Peyer's patch (tissue), 4 donors: ENCODE measurements at regions not wholly inside any gene's neighbourhood (a gene's known extent, or its start where the extent isn't known, plus 50 kb on each side); places are given as distances from the start of the nearest gene placed in this dataset.

Experiments used
- DNase-seq, 3 donors: peaks; one replicate each; pipeline ENCODE4 v3.0.0-alpha.2; 2017 to 2019
- H3K27ac ChIP-seq, 4 donors: fragments of 200-600 bp; sonication (generic); one replicate each; pipeline ENCODE4 v1.5.1; 2016 to 2019
- H3K27me3 ChIP-seq, 2 donors: fragments of 200-600 bp; sonication (generic); one replicate each; pipeline ENCODE4 v1.5.1; 2019
- H3K36me3 ChIP-seq, 3 donors: fragments of 200-600 bp; sonication (generic); one replicate each; pipeline ENCODE4 v1.5.1; 2016 to 2019
- H3K4me1 ChIP-seq, 4 donors: fragments of 200-600 bp; sonication (generic); one replicate each; pipeline ENCODE4 v1.5.1; 2016 to 2019
- H3K4me3 ChIP-seq, 4 donors: fragments of 200-600 bp; sonication (generic); 1 replicate in 3 of 4; 2 replicates in 1 of 4; pipeline ENCODE4 v1.5.1; 2016 to 2019; ENCODE audit warnings: mild to moderate bottlenecking in 1 of 4
- H3K9me3 ChIP-seq, 4 donors: fragments of 200-600 bp; sonication (generic); one replicate each; pipeline ENCODE4 v1.5.1; 2016 to 2019; ENCODE audit warnings: mild to moderate bottlenecking in 1 of 4
- POLR2A ChIP-seq, 2 donors: fragments of 450-650 bp; IDR thresholded peaks; one replicate each; pipeline ENCODE4 v1.5.1; 2017; ENCODE audit warnings: antibody characterized with exemption in 2 of 2, mild to moderate bottlenecking in 2 of 2, moderate library complexity in 2 of 2
- TF ChIP-seq, protein P1 (sequence below), 6 experiments: fragments of 450-650 bp in 4 of 6; fragments of 200-600 bp in 2 of 6; sonication (generic) in 1 of 6; IDR thresholded peaks; one replicate each; pipeline ENCODE4 v1.5.1; 2017 to 2019; ENCODE audit warnings: antibody characterized with exemption in 6 of 6, mild to moderate bottlenecking in 3 of 6, moderate library complexity in 1 of 6

DNA sequence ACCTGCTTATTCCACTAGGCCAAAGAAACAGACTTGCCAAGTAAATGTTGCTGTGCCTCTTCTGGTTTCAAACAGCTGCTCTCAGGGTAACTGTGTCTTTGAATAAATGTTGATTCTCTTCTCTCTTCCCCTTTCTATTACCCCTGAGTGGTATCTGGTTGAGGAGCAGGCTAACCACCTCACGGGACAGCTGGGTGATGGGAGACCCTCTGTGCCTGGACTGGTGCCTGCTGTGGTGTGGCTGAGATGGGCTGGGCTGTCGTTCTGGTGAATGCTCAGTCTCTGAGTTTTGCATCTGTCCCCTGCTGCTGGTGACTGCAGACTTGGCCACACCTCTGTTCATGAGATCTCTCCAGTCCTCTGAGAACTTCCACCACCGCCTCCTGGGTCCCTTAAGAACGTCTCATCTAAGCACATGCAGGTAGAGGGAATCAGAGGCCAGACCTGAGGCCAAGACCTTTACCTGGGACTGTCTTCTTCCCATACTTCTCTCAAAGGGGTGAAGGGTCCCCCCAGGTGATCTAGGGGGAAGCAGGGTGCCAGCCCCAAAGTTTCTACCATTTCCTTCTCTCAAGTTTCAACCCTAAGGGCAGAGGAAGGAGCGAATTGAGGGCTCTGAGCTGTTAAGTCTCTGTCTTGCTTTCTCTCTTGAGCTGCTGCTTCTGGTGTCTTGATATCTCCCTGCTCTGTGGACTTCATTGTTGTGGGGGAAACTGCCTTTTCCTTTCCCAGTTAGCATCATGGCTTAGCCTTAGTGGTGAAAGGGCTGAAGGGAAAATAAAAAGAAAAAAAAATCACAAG lies 252.9 kb downstream of the EBLN2 start:
- H3K27ac ChIP-seq = no peak overlapping the region
- H3K9me3 ChIP-seq = no peaks in the 10 kb centered on the region
- H3K4me1 ChIP-seq = no peaks in the 10 kb centered on the region
- no peaks in the 10 kb centered on the region for H3K36me3 ChIP-seq
- no peak for DNase-seq
- H3K4me3 ChIP-seq = no peak overlapping the region
- no peak for TF ChIP-seq POLR2A (IDR thresholded peaks at IDR 0.05)
- TF ChIP-seq, protein P1, sequence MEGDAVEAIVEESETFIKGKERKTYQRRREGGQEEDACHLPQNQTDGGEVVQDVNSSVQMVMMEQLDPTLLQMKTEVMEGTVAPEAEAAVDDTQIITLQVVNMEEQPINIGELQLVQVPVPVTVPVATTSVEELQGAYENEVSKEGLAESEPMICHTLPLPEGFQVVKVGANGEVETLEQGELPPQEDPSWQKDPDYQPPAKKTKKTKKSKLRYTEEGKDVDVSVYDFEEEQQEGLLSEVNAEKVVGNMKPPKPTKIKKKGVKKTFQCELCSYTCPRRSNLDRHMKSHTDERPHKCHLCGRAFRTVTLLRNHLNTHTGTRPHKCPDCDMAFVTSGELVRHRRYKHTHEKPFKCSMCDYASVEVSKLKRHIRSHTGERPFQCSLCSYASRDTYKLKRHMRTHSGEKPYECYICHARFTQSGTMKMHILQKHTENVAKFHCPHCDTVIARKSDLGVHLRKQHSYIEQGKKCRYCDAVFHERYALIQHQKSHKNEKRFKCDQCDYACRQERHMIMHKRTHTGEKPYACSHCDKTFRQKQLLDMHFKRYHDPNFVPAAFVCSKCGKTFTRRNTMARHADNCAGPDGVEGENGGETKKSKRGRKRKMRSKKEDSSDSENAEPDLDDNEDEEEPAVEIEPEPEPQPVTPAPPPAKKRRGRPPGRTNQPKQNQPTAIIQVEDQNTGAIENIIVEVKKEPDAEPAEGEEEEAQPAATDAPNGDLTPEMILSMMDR (IDR thresholded peaks at IDR 0.05) = no peak
- H3K27me3 ChIP-seq = no peaks in the 10 kb centered on the region

DNA sequence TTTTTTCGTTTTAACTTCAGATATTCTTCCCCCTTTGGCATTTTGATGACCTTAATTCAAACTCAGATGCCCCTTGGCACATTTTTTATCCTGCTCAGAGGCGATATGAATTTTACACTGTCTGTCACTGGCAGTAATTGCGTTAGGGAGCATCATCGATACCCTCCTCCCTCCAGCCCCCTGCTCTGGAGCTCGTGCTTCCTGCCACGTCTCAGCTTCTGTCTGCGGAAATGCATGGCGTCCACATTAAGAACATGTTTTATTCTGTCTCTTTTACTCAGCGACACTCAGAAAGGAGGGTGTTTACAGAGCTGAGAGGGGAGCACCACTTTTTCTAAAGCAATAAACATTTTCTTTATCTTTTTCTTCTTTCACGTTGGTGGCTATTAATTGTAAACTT lies 254.2 kb downstream of the EBLN2 start:
- H3K27me3 ChIP-seq = no peaks in the 10 kb centered on the region
- no peaks in the 10 kb centered on the region for H3K9me3 ChIP-seq
- H3K36me3 ChIP-seq = no peaks in the 10 kb centered on the region
- no peak for DNase-seq
- TF ChIP-seq, protein P1 (IDR thresholded peaks at IDR 0.05) = no peak
- TF ChIP-seq POLR2A (IDR thresholded peaks at IDR 0.05) = no peak
- no peaks in the 10 kb centered on the region for H3K4me1 ChIP-seq
- H3K4me3 ChIP-seq = no peak overlapping the region
- no peak overlapping the region for H3K27ac ChIP-seq

DNA sequence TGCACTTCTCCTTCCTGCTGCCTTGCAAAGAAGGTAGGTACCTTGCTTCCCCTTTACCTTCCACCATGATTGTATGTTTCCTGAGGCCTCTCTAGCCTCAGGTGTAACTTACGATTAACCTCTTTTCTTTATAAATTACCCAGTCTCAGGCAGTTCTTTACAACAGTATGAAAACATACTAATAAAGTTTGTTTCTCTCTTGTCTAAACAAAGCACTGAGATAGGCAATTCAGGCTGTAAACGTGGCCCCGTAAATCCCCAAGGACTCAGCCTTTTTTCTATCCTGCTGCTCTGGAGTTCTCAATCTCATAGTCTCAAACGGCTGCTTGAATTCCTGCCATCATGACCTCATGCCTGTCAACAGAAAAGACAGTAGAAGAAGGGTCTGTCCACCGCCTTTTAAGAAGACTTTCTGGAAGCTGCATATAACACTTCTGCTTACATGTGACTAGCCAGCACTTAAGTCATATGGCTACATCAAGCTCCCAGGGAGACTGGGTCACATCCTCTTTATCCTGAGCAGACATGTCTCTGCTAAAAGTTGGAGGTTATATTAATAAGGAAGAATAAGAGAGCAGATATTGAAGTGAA lies 257.8 kb downstream of the EBLN2 start:
- Histone ChIP-seq H3K4me3 (no peak overlapping the region), H3K4me1 (peaks cover 0 to 2% (median 0%) of the 10 kb centered on the region in 4 donors), H3K27me3 (no peaks in the 10 kb centered on the region), H3K36me3 (no peaks in the 10 kb centered on the region), H3K27ac (no peak overlapping the region), H3K9me3 (no peaks in the 10 kb centered on the region)
- no peak for DNase-seq
- TF ChIP-seq, protein P1 (IDR thresholded peaks at IDR 0.05) = no peak
- TF ChIP-seq POLR2A (IDR thresholded peaks at IDR 0.05) = no peak

DNA sequence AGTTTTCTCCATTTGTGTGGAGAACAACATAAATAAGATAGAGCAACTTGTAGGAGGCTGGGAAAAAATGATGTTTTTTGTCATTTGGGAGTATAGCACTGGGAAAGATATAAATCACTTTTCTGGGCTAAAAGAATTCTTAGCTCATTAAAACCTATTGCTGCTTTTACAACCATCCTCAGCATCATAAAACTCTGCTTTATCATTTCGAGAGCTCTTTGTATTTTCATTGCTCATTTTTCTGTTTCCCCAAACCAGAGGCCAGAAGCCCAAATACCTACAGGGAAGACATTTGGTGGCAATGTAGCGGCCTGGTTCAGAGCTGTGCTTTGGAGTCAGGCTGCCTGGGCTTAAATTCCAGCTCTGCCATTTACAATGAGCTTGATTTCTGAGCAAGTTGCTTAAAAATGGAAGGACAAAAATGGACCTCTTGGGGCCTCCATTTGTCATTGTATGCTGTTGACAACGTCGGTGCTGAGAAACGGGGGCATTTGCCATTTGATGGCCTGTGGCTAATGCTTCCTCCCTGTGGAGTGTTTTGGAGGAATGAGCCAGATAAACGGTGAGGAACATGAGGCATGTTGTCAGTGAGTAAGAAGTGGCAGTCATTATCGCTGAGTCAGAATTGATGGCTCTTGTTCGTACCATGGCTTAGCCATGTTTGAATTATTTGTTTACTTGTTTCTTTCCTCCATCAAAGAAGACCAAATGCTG lies 260.0 kb downstream of the EBLN2 start:
- peaks cover 0 to 7% (median 0%) of the 10 kb centered on the region in 4 donors for H3K4me1 ChIP-seq
- H3K27me3 ChIP-seq = no peaks in the 10 kb centered on the region
- H3K4me3 ChIP-seq = no peak overlapping the region
- no peaks in the 10 kb centered on the region for H3K36me3 ChIP-seq
- no peak overlapping the region for H3K27ac ChIP-seq
- H3K9me3 ChIP-seq = no peaks in the 10 kb centered on the region
- DNase-seq = no peak
- no peak for TF ChIP-seq POLR2A (IDR thresholded peaks at IDR 0.05)

DNA sequence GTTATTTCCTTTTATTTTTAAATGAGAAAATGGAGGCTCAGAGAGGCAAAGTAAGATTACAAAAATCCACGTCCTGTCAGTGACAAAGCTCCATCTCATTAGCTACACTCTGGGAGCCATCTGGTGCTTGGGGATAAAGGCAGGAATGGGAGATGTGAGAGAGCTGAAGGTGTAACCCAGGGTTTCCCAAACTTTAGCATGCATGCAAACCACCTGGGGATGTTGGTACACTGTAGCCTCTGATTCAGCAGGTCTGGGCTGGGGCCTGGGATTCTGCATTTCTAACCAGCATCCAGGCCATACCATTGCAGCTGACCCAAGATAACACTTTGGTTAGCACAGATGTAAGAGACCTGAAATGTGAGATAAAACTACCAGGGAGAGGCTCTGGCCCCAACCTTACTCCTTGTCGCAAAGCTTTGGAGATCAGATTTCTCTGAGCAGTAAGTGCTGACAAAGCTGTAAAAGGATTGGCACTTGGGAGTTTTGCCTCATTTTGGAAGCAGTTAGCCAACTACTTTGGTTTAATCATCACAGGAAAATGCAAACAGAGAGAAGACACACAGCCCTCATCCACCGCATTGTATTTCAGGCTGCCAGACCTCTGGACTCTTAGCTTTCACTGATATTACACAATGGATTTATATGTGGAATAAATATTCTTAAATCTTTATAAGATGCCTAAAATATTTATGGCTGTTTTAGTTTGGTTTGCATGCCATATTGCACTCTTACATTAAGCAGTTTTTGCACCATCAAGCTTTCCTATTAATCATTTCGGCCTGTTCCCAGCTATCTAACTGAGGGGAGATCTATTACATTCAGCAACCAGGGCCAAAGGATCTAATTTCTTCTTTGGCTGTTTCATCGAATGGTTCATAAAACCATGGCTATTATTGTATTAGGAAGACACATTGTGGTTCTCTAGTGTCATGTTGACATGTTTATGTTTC lies 263.0 kb downstream of the EBLN2 start:
- TF ChIP-seq POLR2A (IDR thresholded peaks at IDR 0.05) = no peak
- TF ChIP-seq, protein P1 (IDR thresholded peaks at IDR 0.05) = no peak
- H3K4me1 ChIP-seq = peaks cover 0 to 7% (median 0%) of the 10 kb centered on the region in 4 donors

More for the DNA sequence above, 263.0 kb downstream of the EBLN2 start:
- no peaks in the 10 kb centered on the region for H3K27me3 ChIP-seq
- H3K36me3 ChIP-seq = no peaks in the 10 kb centered on the region
- DNase-seq = no peak
- H3K4me3 ChIP-seq = no peak overlapping the region
- no peaks in the 10 kb centered on the region for H3K9me3 ChIP-seq
- H3K27ac ChIP-seq = no peak overlapping the region
